ENCODE measurements at regions not wholly inside any gene's neighbourhood (a gene's known extent, or its start where the extent isn't known, plus 50 kb on each side); places are given as distances from the start of the nearest gene placed in this dataset.

DNA sequence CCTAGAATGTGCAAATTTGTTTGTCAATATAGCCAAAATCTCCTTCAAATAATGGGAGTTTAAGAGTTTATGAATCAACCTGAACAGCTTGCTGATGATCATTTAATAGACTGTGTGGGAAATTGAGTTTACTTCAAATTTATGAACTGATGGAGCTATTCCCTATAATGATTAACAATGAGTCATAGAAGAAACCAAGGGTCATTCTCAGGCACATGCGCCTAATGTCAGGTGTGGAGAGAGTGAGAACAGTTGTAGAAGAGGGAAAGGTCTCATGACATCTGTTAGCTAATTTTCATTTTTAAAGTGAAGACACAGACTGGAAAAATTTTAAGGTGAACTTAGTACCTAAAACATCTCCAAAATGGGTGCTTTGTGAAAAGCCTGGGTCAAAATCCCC lies 191.8 kb downstream of the BMP4 start:
- peak; percentile 13 for FAIRE-seq
- no peak overlapping the region for H3K4me3 ChIP-seq
- no peak for ATAC-seq
- H3K27ac ChIP-seq = no peak overlapping the region
- TF ChIP-seq HDAC2 (IDR thresholded peaks at IDR 0.05) (no peak), FOSL2 (IDR thresholded peaks at IDR 0.05) (no peak), FOSL2 (CRISPR knock-in tag; IDR thresholded peaks at IDR 0.05) (peak; percentile 54)
- 0 out of 3 replicates have a peak overlapping the region, but pooled peaks have one; percentile 18 for H3K4me2 ChIP-seq
- ChIA-PET CTCF (interaction anchor here (0.5 to 1.2 kb wide), 2 partner anchors 9 to 1073 kb away, joined by 3 read pairs; no protein-coding TSS in a partner anchor), POLR2A (no interaction called here)
- peaks cover 15% of the 10 kb centered on the region; the same call in 2 of the 3 replicates for H3K4me1 ChIP-seq
- H3K9me3 ChIP-seq = no peaks in the 10 kb centered on the region
- no peak for DNase-seq (ENCODE audit: low read depth in 1 of 2, low spot score in 1 of 2)
- WGBS (ENCODE audit: missing lambda C conversion rate) = 65% methylated on average over 1 of the region's 1 CpG

DNA sequence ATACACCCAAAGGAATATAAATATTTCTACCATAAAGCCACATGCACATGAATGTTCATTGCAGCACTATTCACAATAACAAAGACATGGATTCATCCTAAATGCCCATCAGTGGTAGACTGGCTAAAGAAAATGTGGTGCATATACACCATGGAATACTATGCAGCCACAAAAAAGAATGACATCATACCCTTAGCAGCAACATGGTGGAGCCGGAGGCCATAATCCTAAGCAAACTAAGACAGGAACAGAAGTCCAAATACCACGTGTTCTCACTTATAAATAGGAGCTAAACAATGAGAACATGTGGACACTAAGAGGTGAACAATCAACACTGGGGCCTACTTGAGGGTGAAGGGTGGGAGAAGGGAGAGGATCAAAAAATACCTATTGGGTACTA lies 198.5 kb downstream of the BMP4 start:
- 51% methylated on average over 2 of the region's 2 CpGs for WGBS (ENCODE audit: missing lambda C conversion rate)
- H3K9me3 ChIP-seq = no peaks in the 10 kb centered on the region
- TF ChIP-seq HOXB13 (CRISPR knock-in tag; IDR thresholded peaks at IDR 0.05; ENCODE audit: low read depth) (no peak), RFX5 (IDR thresholded peaks at IDR 0.05) (no peak), TFCP2L1 (CRISPR knock-in tag; IDR thresholded peaks at IDR 0.05) (no peak), MAFK (IDR thresholded peaks at IDR 0.05; ENCODE audit: partially characterized antibody) (no peak), NPAS2 (CRISPR knock-in tag; IDR thresholded peaks at IDR 0.05; ENCODE audit: borderline replicate concordance) (no peak)
- TF ChIP-seq, protein P1, sequence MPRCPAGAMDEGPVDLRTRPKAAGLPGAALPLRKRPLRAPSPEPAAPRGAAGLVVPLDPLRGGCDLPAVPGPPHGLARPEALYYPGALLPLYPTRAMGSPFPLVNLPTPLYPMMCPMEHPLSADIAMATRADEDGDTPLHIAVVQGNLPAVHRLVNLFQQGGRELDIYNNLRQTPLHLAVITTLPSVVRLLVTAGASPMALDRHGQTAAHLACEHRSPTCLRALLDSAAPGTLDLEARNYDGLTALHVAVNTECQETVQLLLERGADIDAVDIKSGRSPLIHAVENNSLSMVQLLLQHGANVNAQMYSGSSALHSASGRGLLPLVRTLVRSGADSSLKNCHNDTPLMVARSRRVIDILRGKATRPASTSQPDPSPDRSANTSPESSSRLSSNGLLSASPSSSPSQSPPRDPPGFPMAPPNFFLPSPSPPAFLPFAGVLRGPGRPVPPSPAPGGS (IDR thresholded peaks at IDR 0.05) = no peak
- TF ChIP-seq, protein P2, sequence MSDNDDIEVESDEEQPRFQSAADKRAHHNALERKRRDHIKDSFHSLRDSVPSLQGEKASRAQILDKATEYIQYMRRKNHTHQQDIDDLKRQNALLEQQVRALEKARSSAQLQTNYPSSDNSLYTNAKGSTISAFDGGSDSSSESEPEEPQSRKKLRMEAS (IDR thresholded peaks at IDR 0.05) = no peak
- TF ChIP-seq, protein P3, sequence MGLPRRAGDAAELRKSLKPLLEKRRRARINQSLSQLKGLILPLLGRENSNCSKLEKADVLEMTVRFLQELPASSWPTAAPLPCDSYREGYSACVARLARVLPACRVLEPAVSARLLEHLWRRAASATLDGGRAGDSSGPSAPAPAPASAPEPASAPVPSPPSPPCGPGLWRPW (IDR thresholded peaks at IDR 0.05) = no peak
- no peak overlapping the region for H3K4me3 ChIP-seq
- H3K27ac ChIP-seq = no peak overlapping the region
- no peak for ATAC-seq
- ChIA-PET POLR2A (no interaction called here), CTCF (no interaction called here)
- H3K4me1 ChIP-seq = no peaks in the 10 kb centered on the region
- no peak overlapping the region for H3K4me2 ChIP-seq
- DNase-seq (ENCODE audit: low read depth in 1 of 2, low spot score in 1 of 2) = no peak
- no peak for FAIRE-seq

DNA sequence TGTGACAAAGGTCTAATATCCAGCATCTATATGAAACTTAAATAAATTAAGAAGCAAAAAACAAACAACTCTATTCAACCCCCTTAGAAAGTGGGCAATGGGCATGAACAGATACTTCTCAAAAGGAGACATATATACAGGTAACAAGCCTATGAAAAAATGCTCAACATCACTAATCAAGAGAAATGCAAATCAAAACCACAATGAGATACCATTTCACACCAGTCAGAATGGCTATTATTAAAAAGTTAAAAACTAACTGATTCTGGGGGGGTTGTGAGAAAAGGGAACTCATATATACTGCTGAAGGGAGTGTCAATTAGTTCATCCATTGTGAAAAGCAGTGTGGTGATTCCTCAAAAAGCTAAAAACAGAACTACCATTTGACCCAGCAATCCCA lies 198.9 kb downstream of the BMP4 start:
- Histone ChIP-seq H3K27ac (no peak overlapping the region), H3K4me3 (no peak overlapping the region), H3K9me3 (no peaks in the 10 kb centered on the region), H3K4me2 (no peak overlapping the region), H3K4me1 (no peaks in the 10 kb centered on the region)
- DNase-seq (ENCODE audit: low read depth in 1 of 2, low spot score in 1 of 2) (no peak), ATAC-seq (no peak), FAIRE-seq (no peak)
- ChIA-PET CTCF (no interaction called here), POLR2A (no interaction called here)
- TF ChIP-seq, protein P4, sequence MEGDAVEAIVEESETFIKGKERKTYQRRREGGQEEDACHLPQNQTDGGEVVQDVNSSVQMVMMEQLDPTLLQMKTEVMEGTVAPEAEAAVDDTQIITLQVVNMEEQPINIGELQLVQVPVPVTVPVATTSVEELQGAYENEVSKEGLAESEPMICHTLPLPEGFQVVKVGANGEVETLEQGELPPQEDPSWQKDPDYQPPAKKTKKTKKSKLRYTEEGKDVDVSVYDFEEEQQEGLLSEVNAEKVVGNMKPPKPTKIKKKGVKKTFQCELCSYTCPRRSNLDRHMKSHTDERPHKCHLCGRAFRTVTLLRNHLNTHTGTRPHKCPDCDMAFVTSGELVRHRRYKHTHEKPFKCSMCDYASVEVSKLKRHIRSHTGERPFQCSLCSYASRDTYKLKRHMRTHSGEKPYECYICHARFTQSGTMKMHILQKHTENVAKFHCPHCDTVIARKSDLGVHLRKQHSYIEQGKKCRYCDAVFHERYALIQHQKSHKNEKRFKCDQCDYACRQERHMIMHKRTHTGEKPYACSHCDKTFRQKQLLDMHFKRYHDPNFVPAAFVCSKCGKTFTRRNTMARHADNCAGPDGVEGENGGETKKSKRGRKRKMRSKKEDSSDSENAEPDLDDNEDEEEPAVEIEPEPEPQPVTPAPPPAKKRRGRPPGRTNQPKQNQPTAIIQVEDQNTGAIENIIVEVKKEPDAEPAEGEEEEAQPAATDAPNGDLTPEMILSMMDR (IDR thresholded peaks at IDR 0.05) = no peak
- no peak for TF ChIP-seq FOSL2 (IDR thresholded peaks at IDR 0.05)
- TF ChIP-seq FOSL2 (CRISPR knock-in tag; IDR thresholded peaks at IDR 0.05) = no peak
- TF ChIP-seq NFE2L2 (conservative IDR thresholded peaks at IDR 0.05; ENCODE audit: low read length) = no peak
- TF ChIP-seq, protein P5, sequence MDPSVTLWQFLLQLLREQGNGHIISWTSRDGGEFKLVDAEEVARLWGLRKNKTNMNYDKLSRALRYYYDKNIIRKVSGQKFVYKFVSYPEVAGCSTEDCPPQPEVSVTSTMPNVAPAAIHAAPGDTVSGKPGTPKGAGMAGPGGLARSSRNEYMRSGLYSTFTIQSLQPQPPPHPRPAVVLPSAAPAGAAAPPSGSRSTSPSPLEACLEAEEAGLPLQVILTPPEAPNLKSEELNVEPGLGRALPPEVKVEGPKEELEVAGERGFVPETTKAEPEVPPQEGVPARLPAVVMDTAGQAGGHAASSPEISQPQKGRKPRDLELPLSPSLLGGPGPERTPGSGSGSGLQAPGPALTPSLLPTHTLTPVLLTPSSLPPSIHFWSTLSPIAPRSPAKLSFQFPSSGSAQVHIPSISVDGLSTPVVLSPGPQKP (IDR thresholded peaks at IDR 0.05; ENCODE audit: low read depth, low read length) = no peak
- TF ChIP-seq CBX8 (IDR thresholded peaks at IDR 0.05) = no peak
- TF ChIP-seq RARB (CRISPR knock-in tag; IDR thresholded peaks at IDR 0.05) = no peak
- TF ChIP-seq, protein P6, sequence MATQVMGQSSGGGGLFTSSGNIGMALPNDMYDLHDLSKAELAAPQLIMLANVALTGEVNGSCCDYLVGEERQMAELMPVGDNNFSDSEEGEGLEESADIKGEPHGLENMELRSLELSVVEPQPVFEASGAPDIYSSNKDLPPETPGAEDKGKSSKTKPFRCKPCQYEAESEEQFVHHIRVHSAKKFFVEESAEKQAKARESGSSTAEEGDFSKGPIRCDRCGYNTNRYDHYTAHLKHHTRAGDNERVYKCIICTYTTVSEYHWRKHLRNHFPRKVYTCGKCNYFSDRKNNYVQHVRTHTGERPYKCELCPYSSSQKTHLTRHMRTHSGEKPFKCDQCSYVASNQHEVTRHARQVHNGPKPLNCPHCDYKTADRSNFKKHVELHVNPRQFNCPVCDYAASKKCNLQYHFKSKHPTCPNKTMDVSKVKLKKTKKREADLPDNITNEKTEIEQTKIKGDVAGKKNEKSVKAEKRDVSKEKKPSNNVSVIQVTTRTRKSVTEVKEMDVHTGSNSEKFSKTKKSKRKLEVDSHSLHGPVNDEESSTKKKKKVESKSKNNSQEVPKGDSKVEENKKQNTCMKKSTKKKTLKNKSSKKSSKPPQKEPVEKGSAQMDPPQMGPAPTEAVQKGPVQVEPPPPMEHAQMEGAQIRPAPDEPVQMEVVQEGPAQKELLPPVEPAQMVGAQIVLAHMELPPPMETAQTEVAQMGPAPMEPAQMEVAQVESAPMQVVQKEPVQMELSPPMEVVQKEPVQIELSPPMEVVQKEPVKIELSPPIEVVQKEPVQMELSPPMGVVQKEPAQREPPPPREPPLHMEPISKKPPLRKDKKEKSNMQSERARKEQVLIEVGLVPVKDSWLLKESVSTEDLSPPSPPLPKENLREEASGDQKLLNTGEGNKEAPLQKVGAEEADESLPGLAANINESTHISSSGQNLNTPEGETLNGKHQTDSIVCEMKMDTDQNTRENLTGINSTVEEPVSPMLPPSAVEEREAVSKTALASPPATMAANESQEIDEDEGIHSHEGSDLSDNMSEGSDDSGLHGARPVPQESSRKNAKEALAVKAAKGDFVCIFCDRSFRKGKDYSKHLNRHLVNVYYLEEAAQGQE (IDR thresholded peaks at IDR 0.05) = no peak
- no peak for TF ChIP-seq RAD21 (conservative IDR thresholded peaks at IDR 0.05 in 1 of 2, IDR thresholded peaks at IDR 0.05 in 1 of 2)

Measured in A549 (cell line).